SK-N-SH treated with all-trans-retinoic acid at 6 μM for 48 hours (cell line): ENCODE measurements at regions not wholly inside any gene's neighbourhood (a gene's known extent, or its start where the extent isn't known, plus 50 kb on each side); places are given as distances from the start of the nearest gene placed in this dataset.

ENCODE experiments used
- ATAC-seq: fragments of 200-7000 bp; cut with Tn5 transposase; 3 replicates; pipeline ENCODE4 v1.9.1; 2020; ENCODE audit warnings: mild to moderate bottlenecking, moderate library complexity
- ARNTL ChIP-seq: fragments of 450-650 bp; formaldehyde crosslinking; IDR thresholded peaks from 2 replicates; pipeline ENCODE4 v1.5.0; 2020; ENCODE audit warnings: low read depth, mild to moderate bottlenecking, moderate library complexity, borderline replicate concordance
- BACH2 ChIP-seq: fragments of 250-450 bp; sonication (Bioruptor Pico); IDR thresholded peaks from 2 replicates; pipeline ENCODE4 v1.9.0; 2021; ENCODE audit warnings: mild to moderate bottlenecking, borderline replicate concordance
- ESRRG ChIP-seq: fragments of 250-450 bp; sonication (Bioruptor Pico); IDR thresholded peaks from 2 replicates; pipeline ENCODE4 v1.6.1; 2021; ENCODE audit warnings: mild to moderate bottlenecking
- GLIS3 ChIP-seq: fragments of 250-450 bp; sonication (Bioruptor Pico); IDR thresholded peaks from 2 replicates; pipeline ENCODE4 v1.5.0; 2020; ENCODE audit warnings: mild to moderate bottlenecking, moderate library complexity
- ISL1 ChIP-seq: fragments of 250-450 bp; sonication (Bioruptor Pico); IDR thresholded peaks from 2 replicates; pipeline ENCODE4 v2.1.2; 2022; ENCODE audit warnings: mild to moderate bottlenecking, moderate library complexity
- OSR1 ChIP-seq: fragments of 250-450 bp; sonication (Bioruptor Pico); IDR thresholded peaks from 2 replicates; pipeline ENCODE4 v1.8.0; 2022; ENCODE audit warnings: moderate library complexity, mild to moderate bottlenecking, inconsistent platforms
- PPARA ChIP-seq: fragments of 250-450 bp; sonication (Bioruptor Pico); IDR thresholded peaks from 2 replicates; pipeline ENCODE4 v1.5.0; 2020; ENCODE audit warnings: mild to moderate bottlenecking, borderline replicate concordance
- RARB ChIP-seq: fragments of 250-450 bp; sonication (Bioruptor Pico); IDR thresholded peaks from 2 replicates; pipeline ENCODE4 v1.8.0; 2021; ENCODE audit warnings: mild to moderate bottlenecking, moderate library complexity
- SNAI2 ChIP-seq: fragments of 250-450 bp; sonication (Bioruptor Pico); IDR thresholded peaks from 2 replicates; pipeline ENCODE4 v1.5.0; 2020; ENCODE audit warnings: mild to moderate bottlenecking, moderate library complexity
- TCF4 ChIP-seq: fragments of 250-450 bp; sonication (Bioruptor Pico); IDR thresholded peaks from 2 replicates; pipeline ENCODE4 v1.8.0; 2021; ENCODE audit warnings: mild to moderate bottlenecking, moderate library complexity, borderline replicate concordance
- TOX ChIP-seq: fragments of 250-450 bp; sonication (Bioruptor Pico); IDR thresholded peaks from 2 replicates; pipeline ENCODE4 v1.8.0; 2021; ENCODE audit warnings: mild to moderate bottlenecking, moderate library complexity, borderline replicate concordance
- ZFP3 ChIP-seq: fragments of 250-450 bp; sonication (Bioruptor Pico); IDR thresholded peaks from 2 replicates; pipeline ENCODE4 v1.5.0; 2020; ENCODE audit warnings: mild to moderate bottlenecking, moderate library complexity
- ZFP30 ChIP-seq: fragments of 450-650 bp; formaldehyde crosslinking; IDR thresholded peaks from 2 replicates; pipeline ENCODE4 v1.5.0; 2022; ENCODE audit warnings: mild to moderate bottlenecking, moderate library complexity
- ZNF565 ChIP-seq: fragments of 450-650 bp; formaldehyde crosslinking; conservative IDR thresholded peaks from 2 replicates; pipeline ENCODE4 v1.5.0; 2020; ENCODE audit warnings: low read depth, mild to moderate bottlenecking, moderate library complexity
- TF ChIP-seq, protein P1 (sequence below): fragments of 250-450 bp; sonication (Bioruptor Pico); IDR thresholded peaks from 2 replicates; pipeline ENCODE4 v1.5.1; 2021; ENCODE audit warnings: mild to moderate bottlenecking, moderate library complexity
- TF ChIP-seq, protein P2 (sequence below): fragments of 250-450 bp; sonication (Bioruptor Pico); IDR thresholded peaks from 2 replicates; pipeline ENCODE4 v1.5.1; 2020; ENCODE audit warnings: low read depth, mild to moderate bottlenecking, moderate library complexity
- TF ChIP-seq, protein P3 (sequence below): fragments of 250-450 bp; sonication (Bioruptor Pico); IDR thresholded peaks from 2 replicates; pipeline ENCODE4 v1.8.0; 2020; ENCODE audit warnings: mild to moderate bottlenecking, moderate library complexity, borderline replicate concordance
- TF ChIP-seq, protein P4 (sequence below): fragments of 250-450 bp; sonication (Bioruptor Pico); IDR thresholded peaks from 2 replicates; pipeline ENCODE4 v1.5.0; 2020; ENCODE audit warnings: mild to moderate bottlenecking, moderate library complexity
- TF ChIP-seq, protein P5 (sequence below): fragments of 250-450 bp; sonication (Bioruptor Pico); IDR thresholded peaks from 2 replicates; pipeline ENCODE4 v1.8.0; 2021; ENCODE audit warnings: low read depth, mild to moderate bottlenecking, moderate library complexity, borderline replicate concordance

DNA sequence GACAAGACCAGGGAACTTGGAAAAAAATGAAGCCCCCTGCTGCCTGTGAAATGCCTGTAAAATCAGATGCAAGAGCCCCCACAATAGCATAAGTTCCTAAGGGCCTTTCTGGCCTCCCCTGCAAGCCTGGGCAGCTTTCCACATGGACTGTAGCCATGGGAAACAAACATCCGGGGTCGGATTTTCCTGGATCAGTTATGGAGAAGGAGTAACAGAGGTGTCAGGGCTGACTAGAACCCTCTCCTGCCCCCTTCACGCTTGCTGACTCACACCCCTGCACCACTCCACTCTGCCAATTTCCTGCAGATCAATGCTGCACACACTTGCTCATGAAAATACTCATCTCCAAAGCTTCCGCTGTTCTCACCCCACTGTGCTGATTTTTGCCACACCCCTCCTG is 258.6 kb downstream of the CBLN1 start:
- peak; percentile 35; the same call in 2 of the 3 replicates for ATAC-seq
- TF ChIP-seq TOX (CRISPR knock-in tag) (no peak), RARB (CRISPR knock-in tag) (no peak), ARNTL (CRISPR knock-in tag) (no peak), BACH2 (no peak), ISL1 (CRISPR knock-in tag) (no peak), ESRRG (CRISPR knock-in tag) (no peak), ZFP3 (CRISPR knock-in tag) (no peak), ZFP30 (CRISPR knock-in tag) (no peak), OSR1 (CRISPR knock-in tag) (no peak), GLIS3 (CRISPR knock-in tag) (no peak), ZNF565 (CRISPR knock-in tag) (no peak), SNAI2 (CRISPR knock-in tag) (no peak), PPARA (no peak)
- TF ChIP-seq, protein P1, sequence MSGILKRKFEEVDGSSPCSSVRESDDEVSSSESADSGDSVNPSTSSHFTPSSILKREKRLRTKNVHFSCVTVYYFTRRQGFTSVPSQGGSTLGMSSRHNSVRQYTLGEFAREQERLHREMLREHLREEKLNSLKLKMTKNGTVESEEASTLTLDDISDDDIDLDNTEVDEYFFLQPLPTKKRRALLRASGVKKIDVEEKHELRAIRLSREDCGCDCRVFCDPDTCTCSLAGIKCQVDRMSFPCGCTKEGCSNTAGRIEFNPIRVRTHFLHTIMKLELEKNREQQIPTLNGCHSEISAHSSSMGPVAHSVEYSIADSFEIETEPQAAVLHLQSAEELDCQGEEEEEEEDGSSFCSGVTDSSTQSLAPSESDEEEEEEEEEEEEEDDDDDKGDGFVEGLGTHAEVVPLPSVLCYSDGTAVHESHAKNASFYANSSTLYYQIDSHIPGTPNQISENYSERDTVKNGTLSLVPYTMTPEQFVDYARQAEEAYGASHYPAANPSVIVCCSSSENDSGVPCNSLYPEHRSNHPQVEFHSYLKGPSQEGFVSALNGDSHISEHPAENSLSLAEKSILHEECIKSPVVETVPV: no peak
- TF ChIP-seq, protein P2, sequence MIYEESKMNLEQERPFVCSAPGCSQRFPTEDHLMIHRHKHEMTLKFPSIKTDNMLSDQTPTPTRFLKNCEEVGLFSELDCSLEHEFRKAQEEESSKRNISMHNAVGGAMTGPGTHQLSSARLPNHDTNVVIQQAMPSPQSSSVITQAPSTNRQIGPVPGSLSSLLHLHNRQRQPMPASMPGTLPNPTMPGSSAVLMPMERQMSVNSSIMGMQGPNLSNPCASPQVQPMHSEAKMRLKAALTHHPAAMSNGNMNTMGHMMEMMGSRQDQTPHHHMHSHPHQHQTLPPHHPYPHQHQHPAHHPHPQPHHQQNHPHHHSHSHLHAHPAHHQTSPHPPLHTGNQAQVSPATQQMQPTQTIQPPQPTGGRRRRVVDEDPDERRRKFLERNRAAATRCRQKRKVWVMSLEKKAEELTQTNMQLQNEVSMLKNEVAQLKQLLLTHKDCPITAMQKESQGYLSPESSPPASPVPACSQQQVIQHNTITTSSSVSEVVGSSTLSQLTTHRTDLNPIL (CRISPR knock-in tag): no peak
- TF ChIP-seq, protein P3, sequence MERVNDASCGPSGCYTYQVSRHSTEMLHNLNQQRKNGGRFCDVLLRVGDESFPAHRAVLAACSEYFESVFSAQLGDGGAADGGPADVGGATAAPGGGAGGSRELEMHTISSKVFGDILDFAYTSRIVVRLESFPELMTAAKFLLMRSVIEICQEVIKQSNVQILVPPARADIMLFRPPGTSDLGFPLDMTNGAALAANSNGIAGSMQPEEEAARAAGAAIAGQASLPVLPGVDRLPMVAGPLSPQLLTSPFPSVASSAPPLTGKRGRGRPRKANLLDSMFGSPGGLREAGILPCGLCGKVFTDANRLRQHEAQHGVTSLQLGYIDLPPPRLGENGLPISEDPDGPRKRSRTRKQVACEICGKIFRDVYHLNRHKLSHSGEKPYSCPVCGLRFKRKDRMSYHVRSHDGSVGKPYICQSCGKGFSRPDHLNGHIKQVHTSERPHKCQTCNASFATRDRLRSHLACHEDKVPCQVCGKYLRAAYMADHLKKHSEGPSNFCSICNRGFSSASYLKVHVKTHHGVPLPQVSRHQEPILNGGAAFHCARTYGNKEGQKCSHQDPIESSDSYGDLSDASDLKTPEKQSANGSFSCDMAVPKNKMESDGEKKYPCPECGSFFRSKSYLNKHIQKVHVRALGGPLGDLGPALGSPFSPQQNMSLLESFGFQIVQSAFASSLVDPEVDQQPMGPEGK (CRISPR knock-in tag): no peak
- TF ChIP-seq, protein P4, sequence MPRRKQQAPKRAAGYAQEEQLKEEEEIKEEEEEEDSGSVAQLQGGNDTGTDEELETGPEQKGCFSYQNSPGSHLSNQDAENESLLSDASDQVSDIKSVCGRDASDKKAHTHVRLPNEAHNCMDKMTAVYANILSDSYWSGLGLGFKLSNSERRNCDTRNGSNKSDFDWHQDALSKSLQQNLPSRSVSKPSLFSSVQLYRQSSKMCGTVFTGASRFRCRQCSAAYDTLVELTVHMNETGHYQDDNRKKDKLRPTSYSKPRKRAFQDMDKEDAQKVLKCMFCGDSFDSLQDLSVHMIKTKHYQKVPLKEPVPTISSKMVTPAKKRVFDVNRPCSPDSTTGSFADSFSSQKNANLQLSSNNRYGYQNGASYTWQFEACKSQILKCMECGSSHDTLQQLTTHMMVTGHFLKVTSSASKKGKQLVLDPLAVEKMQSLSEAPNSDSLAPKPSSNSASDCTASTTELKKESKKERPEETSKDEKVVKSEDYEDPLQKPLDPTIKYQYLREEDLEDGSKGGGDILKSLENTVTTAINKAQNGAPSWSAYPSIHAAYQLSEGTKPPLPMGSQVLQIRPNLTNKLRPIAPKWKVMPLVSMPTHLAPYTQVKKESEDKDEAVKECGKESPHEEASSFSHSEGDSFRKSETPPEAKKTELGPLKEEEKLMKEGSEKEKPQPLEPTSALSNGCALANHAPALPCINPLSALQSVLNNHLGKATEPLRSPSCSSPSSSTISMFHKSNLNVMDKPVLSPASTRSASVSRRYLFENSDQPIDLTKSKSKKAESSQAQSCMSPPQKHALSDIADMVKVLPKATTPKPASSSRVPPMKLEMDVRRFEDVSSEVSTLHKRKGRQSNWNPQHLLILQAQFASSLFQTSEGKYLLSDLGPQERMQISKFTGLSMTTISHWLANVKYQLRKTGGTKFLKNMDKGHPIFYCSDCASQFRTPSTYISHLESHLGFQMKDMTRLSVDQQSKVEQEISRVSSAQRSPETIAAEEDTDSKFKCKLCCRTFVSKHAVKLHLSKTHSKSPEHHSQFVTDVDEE (CRISPR knock-in tag): no peak
- TF ChIP-seq, protein P5, sequence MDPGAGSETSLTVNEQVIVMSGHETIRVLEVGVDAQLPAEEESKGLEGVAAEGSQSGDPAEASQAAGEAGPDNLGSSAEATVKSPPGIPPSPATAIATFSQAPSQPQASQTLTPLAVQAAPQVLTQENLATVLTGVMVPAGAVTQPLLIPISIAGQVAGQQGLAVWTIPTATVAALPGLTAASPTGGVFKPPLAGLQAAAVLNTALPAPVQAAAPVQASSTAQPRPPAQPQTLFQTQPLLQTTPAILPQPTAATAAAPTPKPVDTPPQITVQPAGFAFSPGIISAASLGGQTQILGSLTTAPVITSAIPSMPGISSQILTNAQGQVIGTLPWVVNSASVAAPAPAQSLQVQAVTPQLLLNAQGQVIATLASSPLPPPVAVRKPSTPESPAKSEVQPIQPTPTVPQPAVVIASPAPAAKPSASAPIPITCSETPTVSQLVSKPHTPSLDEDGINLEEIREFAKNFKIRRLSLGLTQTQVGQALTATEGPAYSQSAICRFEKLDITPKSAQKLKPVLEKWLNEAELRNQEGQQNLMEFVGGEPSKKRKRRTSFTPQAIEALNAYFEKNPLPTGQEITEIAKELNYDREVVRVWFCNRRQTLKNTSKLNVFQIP (CRISPR knock-in tag): no peak
- TF ChIP-seq, all 23 proteins: peak for 0

DNA sequence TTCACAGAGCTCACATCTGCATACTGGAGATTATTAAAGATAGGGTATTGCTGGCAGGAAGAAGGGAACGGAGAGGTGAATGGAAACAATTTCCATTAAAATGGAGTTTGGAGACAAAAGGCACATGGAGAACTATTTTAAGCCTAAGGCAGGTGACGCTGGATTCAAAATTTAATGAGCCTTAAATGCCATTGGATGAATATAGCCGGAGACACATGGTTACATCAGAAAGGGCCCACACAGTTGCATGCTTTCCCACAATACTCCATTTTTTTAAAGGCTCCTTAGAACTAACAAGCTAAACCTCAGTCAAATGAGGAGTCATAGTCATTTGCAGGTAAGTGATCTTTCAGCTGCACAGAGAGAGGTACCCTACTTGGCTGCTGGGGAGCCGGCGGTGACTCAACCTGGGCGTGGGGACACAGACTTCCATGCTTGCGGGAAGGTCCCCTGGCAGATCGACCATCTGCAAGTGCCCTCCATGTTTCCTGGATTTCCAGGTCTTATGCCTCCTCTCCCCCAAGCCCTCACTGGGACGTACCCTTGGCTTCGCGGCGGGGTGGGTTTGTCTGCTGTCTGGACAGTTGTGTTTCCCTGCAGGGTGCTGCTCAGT is 259.2 kb downstream of the CBLN1 start:
- no peak for TF ChIP-seq BACH2
- TF ChIP-seq, protein P2 (CRISPR knock-in tag): no peak
- no peak for TF ChIP-seq ESRRG (CRISPR knock-in tag)
- TF ChIP-seq ZFP3 (CRISPR knock-in tag): no peak
- ATAC-seq: no peak

DNA sequence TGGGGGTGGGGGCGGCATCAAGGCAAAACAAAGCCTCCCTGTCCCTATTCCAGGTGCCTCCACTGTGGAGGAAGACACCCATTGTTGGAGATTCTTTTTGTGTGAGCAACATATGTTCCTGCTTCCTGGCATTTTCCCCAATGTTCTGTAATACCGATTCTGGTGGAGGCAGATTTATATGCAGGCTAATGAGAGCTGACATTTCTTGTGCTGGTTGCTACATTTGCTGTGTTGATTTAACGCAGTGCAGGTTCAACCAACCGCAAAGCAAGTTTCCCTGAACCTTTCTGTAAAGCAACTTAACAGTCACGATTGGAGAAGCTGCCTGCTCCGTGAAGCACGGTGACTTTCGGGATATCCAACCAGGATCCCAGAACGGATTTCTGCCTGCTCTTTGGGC is 260.5 kb downstream of the CBLN1 start:
- peak; percentile 56; the same call in 2 of the 3 replicates for ATAC-seq
- peak; percentile 45; the same call in 1 of the 2 replicates for TF ChIP-seq ISL1 (CRISPR knock-in tag)
- TF ChIP-seq, protein P3 (CRISPR knock-in tag): peak; percentile 50; the same call in 1 of the 2 replicates
- 0 out of 2 replicates have a peak, but pooled peaks have one; percentile 16 for TF ChIP-seq TCF4 (CRISPR knock-in tag)
- TF ChIP-seq, protein P1: no peak
